ENCODE measurements at regions not wholly inside any gene's neighbourhood (a gene's known extent, or its start where the extent isn't known, plus 50 kb on each side); places are given as distances from the start of the nearest gene placed in this dataset.

DNA sequence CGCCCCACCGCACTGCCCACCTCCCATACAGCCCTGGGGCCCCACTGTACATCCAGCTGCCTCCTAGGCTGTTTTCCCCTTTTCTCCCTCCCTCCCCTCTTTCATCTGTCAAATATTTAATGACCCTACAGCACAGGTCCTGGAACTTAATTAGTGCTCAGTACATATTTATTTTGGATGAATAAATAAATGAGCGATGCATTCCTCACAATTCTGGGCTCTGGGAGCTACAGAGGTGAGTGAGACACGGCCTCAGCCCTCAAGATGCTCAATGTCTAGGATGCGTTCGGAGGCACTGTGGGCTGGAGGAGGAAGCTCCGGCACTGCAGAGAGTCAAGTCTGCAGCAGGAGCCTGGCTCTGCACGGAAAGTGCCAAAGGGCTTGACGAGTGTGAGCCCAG is 175.0 kb downstream of the FAM43A start:
- ChIA-PET CTCF (interaction anchor here (0.6 kb wide), 1 partner anchor 81 kb away, joined by 3 read pairs; no protein-coding TSS in a partner anchor), POLR2A (no interaction called here)
- in situ Hi-C loops (cut with HindIII; ENCODE audit: low pct_unique_long_range_greater_than_20kb, low sequenced_read_pairs) (no loop called here), intact Hi-C loops (cut with micrococcal nuclease; ENCODE audit: unreplicated experiment) (no loop called here)
- BruUV-seq (replicated peaks) = no TSS peak
- DNase-seq (ENCODE audit: low read depth, low spot score) = no peak
- Histone ChIP-seq H3K27me3 (ENCODE audit: control insufficient read depth, insufficient read depth, low read length) (no peaks in the 10 kb centered on the region), H3K9me3 (ENCODE audit: control insufficient read depth, insufficient read depth, low read depth, low read length) (no peaks in the 10 kb centered on the region), H3K4me1 (ENCODE audit: control insufficient read depth, insufficient read depth, low read length) (no peaks in the 10 kb centered on the region), H3K27ac (ENCODE audit: low read length) (no peak overlapping the region), H3K4me3 (ENCODE audit: low read depth in 2 of 2, low read length in 2 of 2) (no peak overlapping the region), H3K36me3 (ENCODE audit: control insufficient read depth, insufficient read depth, low read length) (no peaks in the 10 kb centered on the region)
- peak; percentile 60 for ATAC-seq
- no peak for TF ChIP-seq SIN3A (IDR thresholded peaks at IDR 0.05; ENCODE audit: borderline replicate concordance, insufficient read depth, low read depth, low read length)
- TF ChIP-seq, protein P1, sequence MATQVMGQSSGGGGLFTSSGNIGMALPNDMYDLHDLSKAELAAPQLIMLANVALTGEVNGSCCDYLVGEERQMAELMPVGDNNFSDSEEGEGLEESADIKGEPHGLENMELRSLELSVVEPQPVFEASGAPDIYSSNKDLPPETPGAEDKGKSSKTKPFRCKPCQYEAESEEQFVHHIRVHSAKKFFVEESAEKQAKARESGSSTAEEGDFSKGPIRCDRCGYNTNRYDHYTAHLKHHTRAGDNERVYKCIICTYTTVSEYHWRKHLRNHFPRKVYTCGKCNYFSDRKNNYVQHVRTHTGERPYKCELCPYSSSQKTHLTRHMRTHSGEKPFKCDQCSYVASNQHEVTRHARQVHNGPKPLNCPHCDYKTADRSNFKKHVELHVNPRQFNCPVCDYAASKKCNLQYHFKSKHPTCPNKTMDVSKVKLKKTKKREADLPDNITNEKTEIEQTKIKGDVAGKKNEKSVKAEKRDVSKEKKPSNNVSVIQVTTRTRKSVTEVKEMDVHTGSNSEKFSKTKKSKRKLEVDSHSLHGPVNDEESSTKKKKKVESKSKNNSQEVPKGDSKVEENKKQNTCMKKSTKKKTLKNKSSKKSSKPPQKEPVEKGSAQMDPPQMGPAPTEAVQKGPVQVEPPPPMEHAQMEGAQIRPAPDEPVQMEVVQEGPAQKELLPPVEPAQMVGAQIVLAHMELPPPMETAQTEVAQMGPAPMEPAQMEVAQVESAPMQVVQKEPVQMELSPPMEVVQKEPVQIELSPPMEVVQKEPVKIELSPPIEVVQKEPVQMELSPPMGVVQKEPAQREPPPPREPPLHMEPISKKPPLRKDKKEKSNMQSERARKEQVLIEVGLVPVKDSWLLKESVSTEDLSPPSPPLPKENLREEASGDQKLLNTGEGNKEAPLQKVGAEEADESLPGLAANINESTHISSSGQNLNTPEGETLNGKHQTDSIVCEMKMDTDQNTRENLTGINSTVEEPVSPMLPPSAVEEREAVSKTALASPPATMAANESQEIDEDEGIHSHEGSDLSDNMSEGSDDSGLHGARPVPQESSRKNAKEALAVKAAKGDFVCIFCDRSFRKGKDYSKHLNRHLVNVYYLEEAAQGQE (IDR thresholded peaks at IDR 0.05; ENCODE audit: insufficient read depth in 1 of 2, low read depth in 2 of 2, low read length in 1 of 2) = no peak
- TF ChIP-seq, protein P2, sequence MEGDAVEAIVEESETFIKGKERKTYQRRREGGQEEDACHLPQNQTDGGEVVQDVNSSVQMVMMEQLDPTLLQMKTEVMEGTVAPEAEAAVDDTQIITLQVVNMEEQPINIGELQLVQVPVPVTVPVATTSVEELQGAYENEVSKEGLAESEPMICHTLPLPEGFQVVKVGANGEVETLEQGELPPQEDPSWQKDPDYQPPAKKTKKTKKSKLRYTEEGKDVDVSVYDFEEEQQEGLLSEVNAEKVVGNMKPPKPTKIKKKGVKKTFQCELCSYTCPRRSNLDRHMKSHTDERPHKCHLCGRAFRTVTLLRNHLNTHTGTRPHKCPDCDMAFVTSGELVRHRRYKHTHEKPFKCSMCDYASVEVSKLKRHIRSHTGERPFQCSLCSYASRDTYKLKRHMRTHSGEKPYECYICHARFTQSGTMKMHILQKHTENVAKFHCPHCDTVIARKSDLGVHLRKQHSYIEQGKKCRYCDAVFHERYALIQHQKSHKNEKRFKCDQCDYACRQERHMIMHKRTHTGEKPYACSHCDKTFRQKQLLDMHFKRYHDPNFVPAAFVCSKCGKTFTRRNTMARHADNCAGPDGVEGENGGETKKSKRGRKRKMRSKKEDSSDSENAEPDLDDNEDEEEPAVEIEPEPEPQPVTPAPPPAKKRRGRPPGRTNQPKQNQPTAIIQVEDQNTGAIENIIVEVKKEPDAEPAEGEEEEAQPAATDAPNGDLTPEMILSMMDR (IDR thresholded peaks at IDR 0.05) = no peak

DNA sequence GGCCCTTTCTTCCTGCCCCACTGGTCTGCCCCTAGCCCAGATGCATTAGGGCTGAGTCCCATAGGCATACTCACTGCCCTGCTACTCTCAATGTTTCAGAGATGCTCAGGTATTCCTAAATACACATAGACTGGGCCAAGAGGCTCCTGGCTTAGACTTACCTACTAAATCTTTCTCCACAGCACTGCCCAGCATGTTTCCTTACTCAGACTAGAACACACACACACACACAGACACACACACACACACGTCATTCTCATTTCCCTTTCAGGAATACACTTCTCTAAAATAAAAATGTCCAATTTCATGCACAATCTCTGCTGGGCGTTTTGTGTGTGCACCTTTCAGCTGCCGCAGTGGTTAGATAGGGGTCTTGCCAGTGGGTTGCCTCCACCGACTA is 175.7 kb downstream of the FAM43A start:
- CTCF ChIA-PET = interaction anchor here (0.6 kb wide), 1 partner anchor 81 kb away, joined by 3 read pairs; no protein-coding TSS in a partner anchor

More for the DNA sequence above, 175.7 kb downstream of the FAM43A start:
- no peaks in the 10 kb centered on the region for H3K36me3 ChIP-seq (ENCODE audit: control insufficient read depth, insufficient read depth, low read length)
- POLR2A ChIA-PET = no interaction called here
- H3K27ac ChIP-seq (ENCODE audit: low read length) = no peak overlapping the region
- TF ChIP-seq POLR2AphosphoS5 (IDR thresholded peaks at IDR 0.05; ENCODE audit: low read depth, low read length) (no peak), TCF7L2 (IDR thresholded peaks at IDR 0.05; ENCODE audit: low read depth, low read length) (no peak), SIN3A (IDR thresholded peaks at IDR 0.05; ENCODE audit: borderline replicate concordance, insufficient read depth, low read depth, low read length) (no peak)
- TF ChIP-seq, protein P2 (IDR thresholded peaks at IDR 0.05) = no peak
- TF ChIP-seq, protein P1 (IDR thresholded peaks at IDR 0.05; ENCODE audit: insufficient read depth in 1 of 2, low read depth in 2 of 2, low read length in 1 of 2) = no peak
- no peak overlapping the region for H3K4me3 ChIP-seq (ENCODE audit: low read depth in 2 of 2, low read length in 2 of 2)
- in situ Hi-C loops (cut with HindIII; ENCODE audit: low pct_unique_long_range_greater_than_20kb, low sequenced_read_pairs) (no loop called here), intact Hi-C loops (cut with micrococcal nuclease; ENCODE audit: unreplicated experiment) (no loop called here)
- ATAC-seq (peak; percentile 41; the same call in 1 of the 2 replicates), DNase-seq (ENCODE audit: low read depth, low spot score) (no peak)
- H3K4me1 ChIP-seq (ENCODE audit: control insufficient read depth, insufficient read depth, low read length) = no peaks in the 10 kb centered on the region
- no TSS peak for BruUV-seq (replicated peaks)
- H3K27me3 ChIP-seq (ENCODE audit: control insufficient read depth, insufficient read depth, low read length) = no peaks in the 10 kb centered on the region
- no peaks in the 10 kb centered on the region for H3K9me3 ChIP-seq (ENCODE audit: control insufficient read depth, insufficient read depth, low read depth, low read length)

Data from Panc1 (cell line).